ENCODE measurements at regions not wholly inside any gene's neighbourhood (a gene's known extent, or its start where the extent isn't known, plus 50 kb on each side); places are given as distances from the start of the nearest gene placed in this dataset.
"Not testable (repeated sequence)": the region's sequence is repeated elsewhere in the genome, so short reads cannot be mapped to it uniquely, and the experiment has no call there.

GRCh38 chr14:30395065-30395464 lies 163.9 kb upstream of the G2E3 start:
- Mint-ChIP-seq H3K4me3 (no peak overlapping the region), H3K36me3 (ENCODE audit: low read depth) (no peaks in the 10 kb centered on the region), H3K27ac (no peak overlapping the region), H3K27me3 (ENCODE audit: low read depth) (no peaks in the 10 kb centered on the region), H3K9me3 (no peaks in the 10 kb centered on the region), H3K4me1 (no peaks in the 10 kb centered on the region)
- no peak for TF ChIP-seq CTCF (IDR thresholded peaks at IDR 0.05; ENCODE audit: unreplicated experiment in 3 of 3)

GRCh38 chr14:30402846-30403245 lies 156.1 kb upstream of the G2E3 start:
- no peak overlapping the region for H3K4me3 Mint-ChIP-seq
- H3K27ac Mint-ChIP-seq = no peak overlapping the region
- H3K4me1 Mint-ChIP-seq = no peaks in the 10 kb centered on the region
- H3K36me3 Mint-ChIP-seq (ENCODE audit: low read depth) = no peaks in the 10 kb centered on the region
- H3K27me3 Mint-ChIP-seq (ENCODE audit: low read depth) = peaks cover 3% of the 10 kb centered on the region
- H3K9me3 Mint-ChIP-seq = no peaks in the 10 kb centered on the region
- TF ChIP-seq CTCF (IDR thresholded peaks at IDR 0.05; ENCODE audit: unreplicated experiment in 3 of 3) = no peak

- peaks cover 3% of the 10 kb centered on the region for H3K27me3 Mint-ChIP-seq (ENCODE audit: low read depth)
- no peak overlapping the region for H3K4me3 Mint-ChIP-seq
- H3K4me1 Mint-ChIP-seq = no peaks in the 10 kb centered on the region
- TF ChIP-seq CTCF (IDR thresholded peaks at IDR 0.05; ENCODE audit: unreplicated experiment in 3 of 3) = no peak
- H3K36me3 Mint-ChIP-seq (ENCODE audit: low read depth) = no peaks in the 10 kb centered on the region
- H3K9me3 Mint-ChIP-seq = no peaks in the 10 kb centered on the region
- no peak overlapping the region for H3K27ac Mint-ChIP-seq
Measured at GRCh38 chr14:30403791-30404190, 155.2 kb upstream of the G2E3 start.

- H3K4me3 Mint-ChIP-seq; H3K4me1 Mint-ChIP-seq; H3K9me3 Mint-ChIP-seq; H3K27ac Mint-ChIP-seq; H3K27me3 Mint-ChIP-seq (ENCODE audit: low read depth); H3K36me3 Mint-ChIP-seq (ENCODE audit: low read depth): not testable (repeated sequence)
Measured at GRCh38 chr14:30409508-30410015, 149.4 kb upstream of the G2E3 start.

GRCh38 chr14:30410986-30411385 lies 148.0 kb upstream of the G2E3 start:
- no peak overlapping the region for H3K27ac Mint-ChIP-seq
- no peaks in the 10 kb centered on the region for H3K27me3 Mint-ChIP-seq (ENCODE audit: low read depth)
- no peaks in the 10 kb centered on the region for H3K4me1 Mint-ChIP-seq
- no peaks in the 10 kb centered on the region for H3K9me3 Mint-ChIP-seq
- H3K4me3 Mint-ChIP-seq = no peak overlapping the region
- H3K36me3 Mint-ChIP-seq (ENCODE audit: low read depth) = no peaks in the 10 kb centered on the region
- TF ChIP-seq CTCF (IDR thresholded peaks at IDR 0.05; ENCODE audit: unreplicated experiment in 3 of 3) = no peak

- H3K9me3 Mint-ChIP-seq; H3K27ac Mint-ChIP-seq; H3K4me3 Mint-ChIP-seq; H3K36me3 Mint-ChIP-seq (ENCODE audit: low read depth); H3K27me3 Mint-ChIP-seq (ENCODE audit: low read depth); H3K4me1 Mint-ChIP-seq: not testable (repeated sequence)
Measured at GRCh38 chr14:30413184-30413583, 145.8 kb upstream of the G2E3 start.

- Mint-ChIP-seq H3K9me3 (no peaks in the 10 kb centered on the region), H3K4me1 (no peaks in the 10 kb centered on the region), H3K4me3 (no peak overlapping the region)
Measured at GRCh38 chr14:30417121-30417520, 141.8 kb upstream of the G2E3 start.

More at GRCh38 chr14:30417121-30417520, 141.8 kb upstream of the G2E3 start:
- peaks cover 3% of the 10 kb centered on the region for H3K27me3 Mint-ChIP-seq (ENCODE audit: low read depth)
- H3K36me3 Mint-ChIP-seq (ENCODE audit: low read depth) = no peaks in the 10 kb centered on the region
- H3K27ac Mint-ChIP-seq = no peak overlapping the region
- no peak for TF ChIP-seq CTCF (IDR thresholded peaks at IDR 0.05; ENCODE audit: unreplicated experiment in 3 of 3)

Data from nephron (organoid).